ENCODE measurements at regions not wholly inside any gene's neighbourhood (a gene's known extent, or its start where the extent isn't known, plus 50 kb on each side); places are given as distances from the start of the nearest gene placed in this dataset.

DNA sequence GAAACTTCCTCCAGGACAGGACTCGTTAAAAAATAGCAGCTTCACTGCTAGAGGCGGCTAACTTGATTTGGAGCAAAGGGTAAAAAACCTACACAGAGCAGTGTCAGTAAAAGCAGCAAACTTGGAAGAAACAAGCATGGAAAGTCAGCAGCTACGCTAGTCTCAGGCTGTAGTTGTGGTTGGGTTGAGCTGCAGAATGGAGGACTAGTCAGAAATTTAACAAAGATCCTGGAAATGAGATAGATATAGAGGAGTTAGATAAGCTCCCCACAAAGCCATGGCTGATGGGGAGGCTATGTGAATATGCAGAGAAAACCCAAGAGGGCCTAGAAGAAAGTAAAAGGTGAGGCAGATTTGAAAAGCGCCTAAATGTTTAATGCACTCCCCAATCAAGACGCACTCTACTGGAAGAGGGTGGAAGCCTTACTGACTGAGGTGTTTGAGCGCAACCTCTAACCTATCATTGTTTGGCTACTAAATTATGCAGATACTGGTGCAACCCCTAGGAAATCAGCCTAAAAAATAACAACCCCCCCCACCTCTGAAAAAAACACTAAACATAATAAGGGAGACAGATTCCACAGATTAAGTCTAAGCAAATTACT lies 99.7 kb upstream of the TMEM168 start:
- Histone ChIP-seq H3K23me2 (ENCODE audit: low read depth, low read length) (no peaks in the 10 kb centered on the region), H4K8ac (ENCODE audit: extremely low read depth, insufficient read depth, low read length) (no peak overlapping the region), H4K5ac (ENCODE audit: insufficient read length, low read depth, low read length) (no peak overlapping the region), H3K9me3 (ENCODE audit: insufficient read depth in 2 of 2, low read depth in 1 of 2, low read length in 1 of 2) (no peaks in the 10 kb centered on the region), H4K20me1 (replicated peaks in 1 of 2; ENCODE audit: control insufficient read depth in 1 of 2, insufficient read depth in 2 of 2, low read length in 2 of 2) (peaks cover 0 to 2% of the 10 kb centered on the region in 2 experiments), H2AK5ac (ENCODE audit: low read depth, low read length) (no peak overlapping the region), H2BK120ac (replicated peaks; ENCODE audit: low read depth, low read length) (peak overlapping the region; percentile 43), H3K4me1 (replicated peaks in 1 of 4; ENCODE audit: control insufficient read depth in 3 of 4, insufficient read depth in 4 of 4, low read length in 3 of 4) (peaks cover 0 to 3% (median 0%) of the 10 kb centered on the region in 4 experiments; a peak in 3 of 7 replicates), H3K79me2 (ENCODE audit: control insufficient read depth in 1 of 2, insufficient read depth in 2 of 2, low read length in 2 of 2) (no peaks in the 10 kb centered on the region), H3K18ac (ENCODE audit: extremely low read depth, low read length) (no peak overlapping the region), H2AFZ (ENCODE audit: low read length) (no peak overlapping the region), H3K9ac (replicated peaks in 1 of 4; ENCODE audit: extremely low read depth in 1 of 4, low read depth in 3 of 4, low read length in 3 of 4) (no peak overlapping the region), H3K36me3 (ENCODE audit: control insufficient read depth in 2 of 4, insufficient read depth in 4 of 4, low read length in 3 of 4) (peaks cover 0 to 10% (median 4%) of the 10 kb centered on the region in 4 experiments; a peak in 3 of 8 replicates), H2BK20ac (ENCODE audit: low read length) (no peak overlapping the region), H3K79me1 (ENCODE audit: low read depth, low read length) (no peaks in the 10 kb centered on the region), H4K91ac (replicated peaks; ENCODE audit: insufficient read length, low read length) (no peak overlapping the region), H2BK15ac (ENCODE audit: low read length) (no peak overlapping the region), H3K27ac (ENCODE audit: low read depth, low read length) (no peak overlapping the region), H3K4me2 (ENCODE audit: insufficient read depth in 1 of 2, low read depth in 2 of 2, low read length in 2 of 2) (no peak overlapping the region), H3K14ac (ENCODE audit: insufficient read length) (no peak overlapping the region), H2BK5ac (ENCODE audit: low read depth, low read length) (no peak overlapping the region), H3K56ac (replicated peaks; ENCODE audit: insufficient read length, low read depth, low read length) (no peak overlapping the region), H2BK12ac (ENCODE audit: low read depth, low read length) (no peak overlapping the region), H3K23ac (ENCODE audit: insufficient read length) (no peak overlapping the region), H3K4me3 (ENCODE audit: extremely low read depth in 1 of 4, insufficient read depth in 2 of 4, low read depth in 3 of 4, low read length in 4 of 4) (no peak overlapping the region), H3K27me3 (replicated peaks in 1 of 4; ENCODE audit: control insufficient read depth in 3 of 4, extremely low read depth in 1 of 4, insufficient read depth in 3 of 4, low read length in 3 of 4) (peaks cover 0 to 1% (median 0%) of the 10 kb centered on the region in 4 experiments; a peak in 1 of 7 replicates), H3K4ac (replicated peaks; ENCODE audit: insufficient read length, low read depth, low read length) (peak overlapping the region; percentile 20)
- 84% methylated on average over 6 of the region's 6 CpGs; no CpG with 5 or more reads in 1 of the 2 experiments for WGBS, 2 experiments (ENCODE audit: extremely low coverage in 1 of 2, insufficient coverage in 1 of 2, insufficient read length in 1 of 2, insufficient replicate concordance in 2 of 2, low coverage in 1 of 2, low lambda C conversion rate in 2 of 2, missing lambda C conversion rate in 1 of 2)
- no peak for DNase-seq (ENCODE audit: low read depth in 1 of 2, low spot score in 2 of 2)
- CTCF ChIA-PET (ENCODE audit: partially characterized antibody): interaction anchor here (0.8 to 2.3 kb wide), 4 partner anchors 9 to 340 kb away, joined by 3 to 9 read pairs (median 4); no protein-coding TSS in a partner anchor
- no peak for FAIRE-seq
- POLR2A ChIA-PET (ENCODE audit: partially characterized antibody): no interaction called here
- no peak for TF ChIP-seq CBX5 (IDR thresholded peaks at IDR 0.05; ENCODE audit: low read depth, low read length)
